WTC11 (cell line): ENCODE measurements at regions not wholly inside any gene's neighbourhood (a gene's known extent, or its start where the extent isn't known, plus 50 kb on each side); places are given as distances from the start of the nearest gene placed in this dataset.

Experiments
- ATAC-seq: fragments of 200-7000 bp; cut with Tn5 transposase; 2 replicates; pipeline ENCODE4 v1.10.0; 2021; ENCODE audit warnings: mild to moderate bottlenecking, moderate library complexity
- CTCF ChIA-PET: fragments of 300-600 bp; sonication (Branson Sonifier 250); formaldehyde crosslinking; loops from one replicate; lab custom pipeline; 2021; ENCODE audit warnings: antibody characterized with exemption; lab: Charles Lee
- POLR2A ChIA-PET: fragments of 350-600 bp; sonication (Branson Sonifier 250); formaldehyde crosslinking; loops from one replicate; lab custom pipeline; 2021; ENCODE audit warnings: antibody characterized with exemption; lab: Charles Lee
- DNase-seq: peaks from one replicate; pipeline ENCODE4 v3.0.0; 2021; ENCODE audit warnings: low spot score
- H3K27ac Mint-ChIP-seq: 2 replicates; pipeline ENCODE4 v1.8.0; 2021; ENCODE audit warnings: mixed read lengths
- H3K27me3 Mint-ChIP-seq: 2 replicates; pipeline ENCODE4 v1.8.0; 2021; ENCODE audit warnings: low read depth, mild to moderate bottlenecking, moderate library complexity, mixed read lengths
- H3K36me3 Mint-ChIP-seq: 2 replicates; pipeline ENCODE4 v1.8.0; 2021; ENCODE audit warnings: mixed read lengths
- H3K4me1 Mint-ChIP-seq: 2 replicates; pipeline ENCODE4 v1.8.0; 2022; ENCODE audit warnings: mixed read lengths
- H3K4me3 Mint-ChIP-seq: 2 replicates; pipeline ENCODE4 v1.8.0; 2021; ENCODE audit warnings: mild to moderate bottlenecking, moderate library complexity, mixed read lengths
- H3K9me3 Mint-ChIP-seq: 2 replicates; pipeline ENCODE4 v1.8.0; 2021; ENCODE audit warnings: mixed read lengths
- ATF1 ChIP-seq: sonication (generic); formaldehyde crosslinking; IDR thresholded peaks from 2 replicates; pipeline ENCODE4 v1.8.1; 2023; ENCODE audit warnings: mild to moderate bottlenecking, moderate library complexity, missing genetic modification reagents
- CBFB ChIP-seq: sonication (generic); formaldehyde crosslinking; IDR thresholded peaks from 2 replicates; pipeline ENCODE4 v1.8.1; 2022; ENCODE audit warnings: mild to moderate bottlenecking, low read depth, missing genetic modification reagents
- E2F4 ChIP-seq: sonication (generic); formaldehyde crosslinking; IDR thresholded peaks from 2 replicates; pipeline ENCODE4 v1.8.1; 2022; ENCODE audit warnings: low read depth, mild to moderate bottlenecking, moderate library complexity, missing genetic modification reagents, borderline replicate concordance
- EMX1 ChIP-seq: fragments of 250-450 bp; sonication (Bioruptor Pico); IDR thresholded peaks from 2 replicates; pipeline ENCODE4 v1.8.0; 2021; ENCODE audit warnings: mild to moderate bottlenecking
- FOXK1 ChIP-seq: sonication (generic); formaldehyde crosslinking; IDR thresholded peaks from 2 replicates; pipeline ENCODE4 v1.8.0; 2022; ENCODE audit warnings: mild to moderate bottlenecking, moderate library complexity, missing genetic modification reagents
- GABPB1 ChIP-seq: sonication (generic); formaldehyde crosslinking; IDR thresholded peaks from 2 replicates; pipeline ENCODE4 v1.8.1; 2023; ENCODE audit warnings: mild to moderate bottlenecking, missing genetic modification reagents
- IRF2 ChIP-seq: sonication (generic); formaldehyde crosslinking; IDR thresholded peaks from 2 replicates; pipeline ENCODE4 v1.8.0; 2022; ENCODE audit warnings: low read depth, missing genetic modification reagents, borderline replicate concordance
- JAZF1 ChIP-seq: fragments of 250-450 bp; sonication (Bioruptor Pico); IDR thresholded peaks from 2 replicates; pipeline ENCODE4 v1.9.0; 2021; ENCODE audit warnings: moderate library complexity, mild to moderate bottlenecking, inconsistent platforms
- JUN ChIP-seq: sonication (generic); formaldehyde crosslinking; IDR thresholded peaks from 2 replicates; pipeline ENCODE4 v1.8.0; 2023; ENCODE audit warnings: mild to moderate bottlenecking, missing genetic modification reagents
- MXD4 ChIP-seq: fragments of 250-450 bp; sonication (Bioruptor Pico); IDR thresholded peaks from 2 replicates; pipeline ENCODE4 v1.8.0; 2021; ENCODE audit warnings: mild to moderate bottlenecking, moderate library complexity, borderline replicate concordance
- MYBL2 ChIP-seq: sonication (generic); formaldehyde crosslinking; IDR thresholded peaks from 2 replicates; pipeline ENCODE4 v1.8.1; 2023; ENCODE audit warnings: mild to moderate bottlenecking, moderate library complexity, missing genetic modification reagents
- NFE2L1 ChIP-seq: sonication (generic); formaldehyde crosslinking; IDR thresholded peaks from 2 replicates; pipeline ENCODE4 v1.8.1; 2023; ENCODE audit warnings: missing genetic modification reagents
- RORB ChIP-seq: fragments of 250-450 bp; sonication (Bioruptor Pico); IDR thresholded peaks from 2 replicates; pipeline ENCODE4 v1.9.0; 2021; ENCODE audit warnings: mild to moderate bottlenecking
- SOX15 ChIP-seq: fragments of 250-450 bp; sonication (Bioruptor Pico); IDR thresholded peaks from 2 replicates; pipeline ENCODE4 v1.9.0; 2021; ENCODE audit warnings: mild to moderate bottlenecking
- STAT6 ChIP-seq: sonication (generic); formaldehyde crosslinking; conservative IDR thresholded peaks from 2 replicates; pipeline ENCODE4 v1.8.1; 2023; ENCODE audit warnings: mild to moderate bottlenecking, low read depth, missing genetic modification reagents, moderate library complexity
- ZBTB21 ChIP-seq: sonication (generic); formaldehyde crosslinking; IDR thresholded peaks from 2 replicates; pipeline ENCODE4 v1.8.1; 2023; ENCODE audit warnings: mild to moderate bottlenecking, missing genetic modification reagents, borderline replicate concordance
- ZNF121 ChIP-seq: sonication (generic); formaldehyde crosslinking; IDR thresholded peaks from 2 replicates; pipeline ENCODE4 v1.8.0; 2023; ENCODE audit warnings: missing genetic modification reagents
- ZNF138 ChIP-seq: sonication (generic); formaldehyde crosslinking; conservative IDR thresholded peaks from 2 replicates; pipeline ENCODE4 v1.8.1; 2022; ENCODE audit warnings: mild to moderate bottlenecking, moderate library complexity, missing genetic modification reagents
- ZNF263 ChIP-seq: sonication (generic); formaldehyde crosslinking; IDR thresholded peaks from 2 replicates; pipeline ENCODE4 v1.8.1; 2022; ENCODE audit warnings: low read depth, mild to moderate bottlenecking, moderate library complexity, missing genetic modification reagents
- ZNF281 ChIP-seq: sonication (generic); formaldehyde crosslinking; IDR thresholded peaks from 2 replicates; pipeline ENCODE4 v1.8.0; 2023; ENCODE audit warnings: mild to moderate bottlenecking, missing genetic modification reagents
- ZNF416 ChIP-seq: fragments of 250-450 bp; sonication (Bioruptor Pico); IDR thresholded peaks from 2 replicates; pipeline ENCODE4 v1.9.0; 2021; ENCODE audit warnings: mild to moderate bottlenecking, inconsistent platforms
- TF ChIP-seq, protein P1 (sequence below): sonication (generic); formaldehyde crosslinking; IDR thresholded peaks from 2 replicates; pipeline ENCODE4 v1.8.0; 2022; ENCODE audit warnings: missing genetic modification reagents

DNA sequence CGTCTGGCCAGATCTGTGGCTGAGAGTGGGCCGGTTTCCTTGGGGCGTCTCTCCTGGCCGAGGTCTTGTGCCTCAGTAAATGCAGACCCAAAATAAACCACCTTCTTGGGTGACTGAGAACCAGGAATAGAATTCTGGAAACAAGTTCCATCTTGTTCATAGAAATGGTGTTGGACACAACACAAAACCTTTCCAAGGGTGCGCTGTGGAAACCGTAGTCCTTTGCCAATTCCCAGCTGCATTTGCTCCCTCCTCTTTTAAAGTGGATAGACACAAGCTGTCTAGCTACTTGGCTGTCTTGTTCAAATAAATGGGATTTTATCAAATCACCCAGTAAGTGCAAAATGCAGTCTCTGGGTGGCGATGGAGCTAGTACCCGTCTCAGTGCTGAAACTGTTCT is 300.2 kb downstream of the SHANK2 start:
- no peak for DNase-seq
- Mint-ChIP-seq H3K36me3 (peaks cover 29% of the 10 kb centered on the region), H3K27ac (no peak overlapping the region), H3K4me3 (no peak overlapping the region), H3K4me1 (peaks cover 7% of the 10 kb centered on the region; the same call in 1 of the 2 replicates), H3K27me3 (no peaks in the 10 kb centered on the region; the same call in 1 of the 2 replicates), H3K9me3 (peaks cover 16% of the 10 kb centered on the region)
- no peak for TF ChIP-seq NFE2L1 (CRISPR knock-in tag)
- no peak for TF ChIP-seq ATF1
- no peak for TF ChIP-seq CBFB (CRISPR knock-in tag)
- TF ChIP-seq EMX1 (CRISPR knock-in tag): no peak
- ATAC-seq: no peak
- ChIA-PET POLR2A (no interaction called here), CTCF (no interaction called here)

GRCh38 chr11:70953720-70954119 is 298.7 kb downstream of the SHANK2 start:
- Mint-ChIP-seq H3K4me3 (no peak overlapping the region), H3K9me3 (peaks cover 12% of the 10 kb centered on the region), H3K4me1 (peaks cover 7% of the 10 kb centered on the region; the same call in 1 of the 2 replicates), H3K27ac (no peak overlapping the region), H3K36me3 (peaks cover 27% of the 10 kb centered on the region), H3K27me3 (no peaks in the 10 kb centered on the region; the same call in 1 of the 2 replicates)
- DNase-seq (no peak), ATAC-seq (no peak)
- ChIA-PET POLR2A (no interaction called here), CTCF (no interaction called here)
- TF ChIP-seq IRF2 (CRISPR knock-in tag) (no peak), ZNF138 (CRISPR knock-in tag) (no peak), E2F4 (CRISPR knock-in tag) (no peak), CBFB (CRISPR knock-in tag) (no peak), GABPB1 (no peak), ZNF416 (CRISPR knock-in tag) (no peak), JAZF1 (CRISPR knock-in tag) (no peak), MYBL2 (CRISPR knock-in tag) (no peak), SOX15 (CRISPR knock-in tag) (no peak), ZNF263 (CRISPR knock-in tag) (no peak), RORB (no peak)
- TF ChIP-seq, protein P1, sequence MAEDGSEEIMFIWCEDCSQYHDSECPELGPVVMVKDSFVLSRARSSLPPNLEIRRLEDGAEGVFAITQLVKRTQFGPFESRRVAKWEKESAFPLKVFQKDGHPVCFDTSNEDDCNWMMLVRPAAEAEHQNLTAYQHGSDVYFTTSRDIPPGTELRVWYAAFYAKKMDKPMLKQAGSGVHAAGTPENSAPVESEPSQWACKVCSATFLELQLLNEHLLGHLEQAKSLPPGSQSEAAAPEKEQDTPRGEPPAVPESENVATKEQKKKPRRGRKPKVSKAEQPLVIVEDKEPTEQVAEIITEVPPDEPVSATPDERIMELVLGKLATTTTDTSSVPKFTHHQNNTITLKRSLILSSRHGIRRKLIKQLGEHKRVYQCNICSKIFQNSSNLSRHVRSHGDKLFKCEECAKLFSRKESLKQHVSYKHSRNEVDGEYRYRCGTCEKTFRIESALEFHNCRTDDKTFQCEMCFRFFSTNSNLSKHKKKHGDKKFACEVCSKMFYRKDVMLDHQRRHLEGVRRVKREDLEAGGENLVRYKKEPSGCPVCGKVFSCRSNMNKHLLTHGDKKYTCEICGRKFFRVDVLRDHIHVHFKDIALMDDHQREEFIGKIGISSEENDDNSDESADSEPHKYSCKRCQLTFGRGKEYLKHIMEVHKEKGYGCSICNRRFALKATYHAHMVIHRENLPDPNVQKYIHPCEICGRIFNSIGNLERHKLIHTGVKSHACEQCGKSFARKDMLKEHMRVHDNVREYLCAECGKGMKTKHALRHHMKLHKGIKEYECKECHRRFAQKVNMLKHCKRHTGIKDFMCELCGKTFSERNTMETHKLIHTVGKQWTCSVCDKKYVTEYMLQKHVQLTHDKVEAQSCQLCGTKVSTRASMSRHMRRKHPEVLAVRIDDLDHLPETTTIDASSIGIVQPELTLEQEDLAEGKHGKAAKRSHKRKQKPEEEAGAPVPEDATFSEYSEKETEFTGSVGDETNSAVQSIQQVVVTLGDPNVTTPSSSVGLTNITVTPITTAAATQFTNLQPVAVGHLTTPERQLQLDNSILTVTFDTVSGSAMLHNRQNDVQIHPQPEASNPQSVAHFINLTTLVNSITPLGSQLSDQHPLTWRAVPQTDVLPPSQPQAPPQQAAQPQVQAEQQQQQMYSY (CRISPR knock-in tag): no peak

DNA sequence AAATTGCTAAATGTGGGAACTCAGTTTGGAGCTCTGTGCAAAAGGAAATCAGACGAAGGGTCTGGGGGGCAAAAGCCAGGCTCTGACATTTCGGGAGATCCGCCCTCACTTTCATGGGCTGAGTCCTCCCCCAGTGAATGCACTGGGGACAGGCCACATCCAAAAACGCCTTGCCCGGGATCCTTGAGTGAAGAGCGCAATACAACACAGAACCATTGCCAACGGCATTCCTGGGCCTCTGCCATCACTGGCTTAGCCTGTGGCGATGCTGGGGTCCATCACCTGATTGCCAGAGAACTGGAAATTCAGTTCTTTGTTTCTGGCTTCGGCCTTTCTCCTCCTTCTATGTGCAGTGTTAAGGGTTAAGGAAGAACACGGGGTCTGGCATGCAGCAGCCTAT is 297.9 kb downstream of the SHANK2 start:
- no peak overlapping the region for H3K27ac Mint-ChIP-seq
- H3K4me3 Mint-ChIP-seq: no peak overlapping the region
- H3K36me3 Mint-ChIP-seq: peaks cover 27% of the 10 kb centered on the region
- ChIA-PET CTCF (no interaction called here), POLR2A (no interaction called here)
- peaks cover 12% of the 10 kb centered on the region for H3K9me3 Mint-ChIP-seq
- no peaks in the 10 kb centered on the region; the same call in 1 of the 2 replicates for H3K4me1 Mint-ChIP-seq
- H3K27me3 Mint-ChIP-seq: no peaks in the 10 kb centered on the region; the same call in 1 of the 2 replicates
- ATAC-seq: no peak
- no peak for DNase-seq
- no peak for TF ChIP-seq ATF1
- TF ChIP-seq ZNF416 (CRISPR knock-in tag): no peak
- no peak for TF ChIP-seq ZNF281 (CRISPR knock-in tag)
- no peak for TF ChIP-seq ZNF121 (CRISPR knock-in tag)
- TF ChIP-seq MXD4 (CRISPR knock-in tag): no peak
- TF ChIP-seq STAT6 (CRISPR knock-in tag): no peak
- TF ChIP-seq GABPB1: no peak
- no peak for TF ChIP-seq JUN (CRISPR knock-in tag)
- no peak for TF ChIP-seq ZBTB21
- no peak for TF ChIP-seq FOXK1 (CRISPR knock-in tag)
